ENCODE measurements at regions not wholly inside any gene's neighbourhood (a gene's known extent, or its start where the extent isn't known, plus 50 kb on each side); places are given as distances from the start of the nearest gene placed in this dataset.

GRCh38 chr2:239585422-239585821 is 184.6 kb upstream of the HDAC4 start:
- Histone ChIP-seq H3K4me2 (no peak overlapping the region), H3K9me2 (ENCODE audit: insufficient read depth) (no peaks in the 10 kb centered on the region), H3K79me2 (replicated peaks; ENCODE audit: insufficient read depth) (no peaks in the 10 kb centered on the region), H3K27ac (ENCODE audit: low read depth) (no peak overlapping the region), H2AFZ (no peak overlapping the region), H4K20me1 (replicated peaks; ENCODE audit: insufficient read depth) (no peaks in the 10 kb centered on the region), H3F3A (replicated peaks; ENCODE audit: low read depth) (no peaks in the 10 kb centered on the region), H3K36me3 (ENCODE audit: insufficient read depth) (no peaks in the 10 kb centered on the region), H3K27me3 (ENCODE audit: insufficient read depth) (no peaks in the 10 kb centered on the region), H3K4me3 (no peak overlapping the region), H3K4me1 (ENCODE audit: insufficient read depth) (peaks cover 11% of the 10 kb centered on the region; the same call in 1 of the 2 replicates)
- no peak for DNase-seq (ENCODE audit: low spot score)
- Mint-ChIP-seq H3K36me3 (ENCODE audit: low read depth) (no peaks in the 10 kb centered on the region; the same call in 2 of the 3 replicates), H3K27ac (no peak overlapping the region), H3K27me3 (ENCODE audit: insufficient read depth, low read depth, poor library complexity) (peaks cover 3% of the 10 kb centered on the region), H3K9me3 (no peaks in the 10 kb centered on the region; the same call in 2 of the 3 replicates), H3K4me3 (no peak overlapping the region), H3K4me1 (peaks cover 21% of the 10 kb centered on the region)
- ATAC-seq: no peak
- TF ChIP-seq EZH2phosphoT487 (IDR thresholded peaks at IDR 0.05; ENCODE audit: unreplicated experiment) (no peak), CTCF (conservative IDR thresholded peaks at IDR 0.05; ENCODE audit: low read depth in 2 of 2) (no peak), ZNF114 (CRISPR knock-in tag; IDR thresholded peaks at IDR 0.05) (no peak), ZNF462 (CRISPR knock-in tag; IDR thresholded peaks at IDR 0.05) (no peak), EZH2 (IDR thresholded peaks at IDR 0.05; ENCODE audit: low read depth, unreplicated experiment) (no peak), REST (IDR thresholded peaks at IDR 0.05; ENCODE audit: unreplicated experiment) (no peak), CREB1 (CRISPR knock-in tag; IDR thresholded peaks at IDR 0.05; ENCODE audit: low read depth) (no peak), JUNB (IDR thresholded peaks at IDR 0.05; ENCODE audit: unreplicated experiment) (no peak), ETS1 (IDR thresholded peaks at IDR 0.05) (no peak)
